ENCODE measurements at regions not wholly inside any gene's neighbourhood (a gene's known extent, or its start where the extent isn't known, plus 50 kb on each side); places are given as distances from the start of the nearest gene placed in this dataset.

- intact Hi-C loops (cut with DNase I; ENCODE audit: low total_unique reads): no loop called here
- no peaks in the 10 kb centered on the region for H3K9me3 ChIP-seq
- no peak for TF ChIP-seq POLR2A (IDR thresholded peaks at IDR 0.05)
- no peak for TF ChIP-seq CTCF (IDR thresholded peaks at IDR 0.05)
- no peak for DNase-seq
- H3K27ac ChIP-seq: no peak overlapping the region
- H3K4me1 ChIP-seq: no peaks in the 10 kb centered on the region
- no peaks in the 10 kb centered on the region for H3K27me3 ChIP-seq
- 96 to 97% methylated on average over 7 to 10 of the region's 10 CpGs for WGBS, 2 donors
- H3K36me3 ChIP-seq (ENCODE audit: low read depth, missing control alignments): no peaks in the 10 kb centered on the region
- no peak overlapping the region for H3K4me3 ChIP-seq
Observed at GRCh38 chr9:135009051-135009560, 78.4 kb upstream of the OLFM1 start.

- 81 to 86% methylated on average over 19 to 20 of the region's 20 CpGs for WGBS, 2 donors
- no peaks in the 10 kb centered on the region for H3K4me1 ChIP-seq
- intact Hi-C loops (cut with DNase I; ENCODE audit: low total_unique reads): no loop called here
- no peak overlapping the region for H3K27ac ChIP-seq
- no peaks in the 10 kb centered on the region for H3K36me3 ChIP-seq (ENCODE audit: low read depth, missing control alignments)
- no peak for DNase-seq
- no peaks in the 10 kb centered on the region for H3K27me3 ChIP-seq
- no peaks in the 10 kb centered on the region for H3K9me3 ChIP-seq
- no peak overlapping the region for H3K4me3 ChIP-seq
- TF ChIP-seq CTCF (IDR thresholded peaks at IDR 0.05): no peak
- no peak for TF ChIP-seq POLR2A (IDR thresholded peaks at IDR 0.05)
Observed at GRCh38 chr9:135009794-135010585, 77.5 kb upstream of the OLFM1 start.

- TF ChIP-seq POLR2A (IDR thresholded peaks at IDR 0.05): no peak
- no peak for TF ChIP-seq CTCF (IDR thresholded peaks at IDR 0.05)
- no peak overlapping the region for H3K4me3 ChIP-seq
- 80 to 98% methylated on average over 1 to 3 of the region's 3 CpGs for WGBS, 2 donors
- no peaks in the 10 kb centered on the region for H3K36me3 ChIP-seq (ENCODE audit: low read depth, missing control alignments)
- no peaks in the 10 kb centered on the region for H3K9me3 ChIP-seq
- H3K27me3 ChIP-seq: no peaks in the 10 kb centered on the region
- no peaks in the 10 kb centered on the region for H3K4me1 ChIP-seq
- no peak overlapping the region for H3K27ac ChIP-seq
- intact Hi-C loops (cut with DNase I; ENCODE audit: low total_unique reads): no loop called here
- no peak for DNase-seq
Observed at GRCh38 chr9:135010586-135010860, 76.9 kb upstream of the OLFM1 start.

- DNase-seq: no peak
- WGBS, 2 donors: 80 to 89% methylated on average over 7 to 8 of the region's 8 CpGs
- no peak for TF ChIP-seq POLR2A (IDR thresholded peaks at IDR 0.05)
- TF ChIP-seq CTCF (IDR thresholded peaks at IDR 0.05): no peak
- H3K4me3 ChIP-seq: no peak overlapping the region
- H3K27me3 ChIP-seq: no peaks in the 10 kb centered on the region
- H3K9me3 ChIP-seq: no peaks in the 10 kb centered on the region
- intact Hi-C loops (cut with DNase I; ENCODE audit: low total_unique reads): no loop called here
- H3K4me1 ChIP-seq: no peaks in the 10 kb centered on the region
- no peaks in the 10 kb centered on the region for H3K36me3 ChIP-seq (ENCODE audit: low read depth, missing control alignments)
- H3K27ac ChIP-seq: no peak overlapping the region
Observed at GRCh38 chr9:135010921-135011320, 76.5 kb upstream of the OLFM1 start.

- TF ChIP-seq POLR2A (IDR thresholded peaks at IDR 0.05): no peak
- TF ChIP-seq CTCF (IDR thresholded peaks at IDR 0.05): no peak
- 93 to 98% methylated on average over 5 of the region's 5 CpGs for WGBS, 2 donors
- Histone ChIP-seq H3K4me1 (no peaks in the 10 kb centered on the region), H3K27me3 (no peaks in the 10 kb centered on the region), H3K27ac (no peak overlapping the region), H3K4me3 (no peak overlapping the region), H3K36me3 (ENCODE audit: low read depth, missing control alignments) (no peaks in the 10 kb centered on the region), H3K9me3 (no peaks in the 10 kb centered on the region)
- DNase-seq: no peak
- intact Hi-C loops (cut with DNase I; ENCODE audit: low total_unique reads): no loop called here
Observed at GRCh38 chr9:135012166-135012565, 75.3 kb upstream of the OLFM1 start.

Measured in testis (tissue), 2 donors.